K562 (cell line): ENCODE measurements at regions not wholly inside any gene's neighbourhood (a gene's known extent, or its start where the extent isn't known, plus 50 kb on each side); places are given as distances from the start of the nearest gene placed in this dataset.

Source experiments
- ATAC-seq: fragments of 200-7000 bp; cut with Tn5 transposase; 3 replicates; pipeline ENCODE4 v1.9.1; 2020; ENCODE audit warnings: moderate library complexity
- BruUV-seq: library from RNA; stranded (reverse); fragments of 400-500 nt; replicated peaks from 2 replicates; lab custom pipeline; 2021; lab: Mats Ljungman, UMichigan
- CTCF ChIA-PET: fragments of 300-600 bp; formaldehyde crosslinking; extraction: SDS; loops from one replicate; lab custom pipeline; 2021; ENCODE audit warnings: low intra/inter-chr PET ratio; lab: Yijun Ruan, JAX
- POLR2A ChIA-PET: fragments of 300-600, 350-650 bp; sonication (Branson Sonifier 250); formaldehyde crosslinking; extraction: SDS; loops from one replicate; lab custom pipeline; 2021; ENCODE audit warnings: antibody characterized with exemption, inconsistent platforms; lab: Yijun Ruan, JAX
- DNase-seq, 4 experiments: peaks; one replicate each; pipeline versions ENCODE4 v3.0.0 to v3.0.0-alpha.2; 2011 to 2018; ENCODE audit warnings: low spot score in 3 of 4, mixed read lengths in 3 of 4; ENCODE audit errors: extremely low read depth in 1 of 4
- FAIRE-seq: peaks from 2 replicates; lab custom pipeline; 2011; peaks lifted over from hg19 to GRCh38; lab: Jason Lieb, UNC
- H2AFZ ChIP-seq: 2 replicates; pipeline ENCODE4 v1.6.0; 2011; ENCODE audit warnings: low read depth, low read length, control low read depth, inconsistent platforms
- H3K27ac ChIP-seq: fragments of 200-600 bp; 3 replicates; pipeline ENCODE4 v1.8.0; 2011; ENCODE audit warnings: low read depth, mild to moderate bottlenecking, control low read depth, inconsistent platforms, low read length, moderate library complexity, mixed read lengths; ENCODE audit errors: extremely low read depth
- H3K27me3 ChIP-seq, 2 experiments: fragments of 300-600 bp in 1 of 2; 2 replicates in 1 of 2; 3 replicates in 1 of 2; pipeline versions ENCODE4 v1.6.0 to v1.8.0; 2011; ENCODE audit warnings: inconsistent platforms in 2 of 2, low read length in 2 of 2, mild to moderate bottlenecking in 1 of 2, mixed read lengths in 1 of 2, moderate library complexity in 1 of 2; ENCODE audit not compliant: control insufficient read depth in 2 of 2, insufficient read depth in 2 of 2
- H3K36me3 ChIP-seq: fragments of 300-600 bp; 3 replicates; pipeline ENCODE4 v1.8.0; 2011; ENCODE audit warnings: mild to moderate bottlenecking, low read length, inconsistent platforms; ENCODE audit not compliant: control insufficient read depth, insufficient read depth
- H3K4me1 ChIP-seq, 2 experiments: fragments of 200-600 bp in 1 of 2; replicated peaks in 1 of 2; 2 replicates in 1 of 2; 3 replicates in 1 of 2; pipeline versions ENCODE4 v1.5.1 to v1.8.0; 2011; ENCODE audit warnings: inconsistent platforms in 2 of 2, low read length in 2 of 2, mild to moderate bottlenecking in 1 of 2, mixed read lengths in 1 of 2, moderate library complexity in 1 of 2; ENCODE audit not compliant: control insufficient read depth in 2 of 2, insufficient read depth in 2 of 2
- H3K4me2 ChIP-seq: 2 replicates; pipeline ENCODE4 v1.6.1; 2011; ENCODE audit warnings: low read length, control low read depth, inconsistent platforms, mixed read lengths; ENCODE audit not compliant: insufficient read depth
- H3K4me3 ChIP-seq: fragments of 200-600 bp; sonication (generic), shearing (Covaris generic); 2 replicates; pipeline ENCODE4 v1.5.1; 2016; ENCODE audit warnings: control low read depth, inconsistent platforms
- H3K79me2 ChIP-seq: fragments of 200-600 bp; 3 replicates; pipeline ENCODE4 v1.8.0; 2011; ENCODE audit warnings: low read length, inconsistent platforms; ENCODE audit not compliant: control insufficient read depth, insufficient read depth
- H3K9ac ChIP-seq, 2 experiments: 2 replicates each; pipeline versions ENCODE4 v1.6.0 to v1.6.1; 2011; ENCODE audit warnings: low read depth in 2 of 2, low read length in 2 of 2, control low read depth in 1 of 2, inconsistent platforms in 1 of 2, mild to moderate bottlenecking in 1 of 2, mixed read lengths in 1 of 2; ENCODE audit not compliant: insufficient read depth in 1 of 2
- H3K9me1 ChIP-seq: one replicate; pipeline ENCODE4 v1.6.0; 2011; ENCODE audit warnings: inconsistent platforms, mild to moderate bottlenecking, low read length, moderate library complexity; ENCODE audit not compliant: control insufficient read depth, insufficient read depth
- H3K9me3 ChIP-seq: replicated peaks from 2 replicates; pipeline ENCODE4 v1.5.1; 2011; ENCODE audit warnings: low read depth, low read length, inconsistent platforms; ENCODE audit not compliant: control insufficient read depth, insufficient read depth
- H4K20me1 ChIP-seq: replicated peaks from 2 replicates; pipeline ENCODE4 v1.6.1; 2011; ENCODE audit warnings: low read length, inconsistent platforms, mixed read lengths; ENCODE audit not compliant: control insufficient read depth, insufficient read depth
- CHD4 ChIP-seq: fragments of 200-600 bp; sonication (generic); IDR thresholded peaks from 3 replicates; pipeline ENCODE4 v1.6.1; 2012; ENCODE audit warnings: low read depth, mild to moderate bottlenecking, mixed read lengths, low read length, inconsistent platforms; ENCODE audit not compliant: insufficient read depth, insufficient replicate concordance, poor library complexity, severe bottlenecking
- CUX1 ChIP-seq: fragments of 200-800 bp; sonication (Bioruptor generic); IDR thresholded peaks from 2 replicates; pipeline ENCODE4 v1.6.1; 2016; ENCODE audit warnings: missing genetic modification characterization, missing compliant biosample characterization
- GTF2E2 ChIP-seq: fragments of 200-800 bp; sonication (Bioruptor generic); IDR thresholded peaks from 2 replicates; pipeline ENCODE4 v1.6.1; 2016; ENCODE audit warnings: missing genetic modification characterization, missing compliant biosample characterization
- NR3C1 ChIP-seq: sonication (generic); formaldehyde crosslinking; IDR thresholded peaks from 2 replicates; pipeline ENCODE4 v1.8.1; 2022; ENCODE audit warnings: missing genetic modification reagents
- PRMT5 ChIP-seq: sonication (generic); formaldehyde crosslinking; IDR thresholded peaks from 2 replicates; pipeline ENCODE4 v1.5.0; 2020; ENCODE audit warnings: missing genetic modification reagents
- TCF15 ChIP-seq: fragments of 250-450 bp; sonication (Bioruptor Pico); IDR thresholded peaks from 2 replicates; pipeline ENCODE4 v1.8.0; 2022; ENCODE audit warnings: moderate library complexity, mild to moderate bottlenecking, inconsistent platforms
- ZBTB34 ChIP-seq: fragments of 250-450 bp; sonication (Bioruptor Pico); IDR thresholded peaks from 2 replicates; pipeline ENCODE4 v1.8.0; 2021; ENCODE audit warnings: mild to moderate bottlenecking, moderate library complexity
- ZNF583 ChIP-seq: fragments of 250-450 bp; sonication (Bioruptor Pico); IDR thresholded peaks from 2 replicates; pipeline ENCODE4 v1.4.0; 2020
- ZNF707 ChIP-seq: fragments of 250-450 bp; sonication (Bioruptor Pico); conservative IDR thresholded peaks from 2 replicates; pipeline ENCODE4 v1.8.0; 2022; ENCODE audit warnings: inconsistent platforms, mild to moderate bottlenecking, moderate library complexity
- WGBS: fragments of 100-300 bp; shearing (Covaris generic); methylation state at CpG from one replicate; pipeline ENCODE4 v1.1.6; 2016; ENCODE audit warnings: low coverage, mixed read lengths; ENCODE audit not compliant: insufficient coverage; ENCODE audit errors: missing lambda C conversion rate; 5-methylcytosine and 5-hydroxymethylcytosine counted together
- in situ Hi-C: fragments of 300-500 bp; cut with MboI; formaldehyde crosslinking; loops from 4 replicates; pipeline ENCODE4 v1.15.0; 2018; ENCODE audit warnings: inconsistent platforms, mixed read lengths
- intact Hi-C: fragments of 100-400 bp; cut with micrococcal nuclease; formaldehyde crosslinking; loops from 2 replicates; pipeline ENCODE4 v1.14.2; 2022

GRCh38 chr4:135277068-135277979 is 1075.7 kb upstream of the PABPC4L start:
- ChIA-PET POLR2A (no interaction called here), CTCF (no interaction called here)
- Histone ChIP-seq H3K9ac (no peak overlapping the region), H3K9me1 (no peaks in the 10 kb centered on the region), H3K4me2 (no peak overlapping the region), H3K9me3 (no peaks in the 10 kb centered on the region), H3K27ac (no peak overlapping the region), H3K79me2 (no peaks in the 10 kb centered on the region), H3K27me3 (no peaks in the 10 kb centered on the region), H2AFZ (no peak overlapping the region), H3K4me3 (no peak overlapping the region), H3K36me3 (no peaks in the 10 kb centered on the region), H4K20me1 (no peaks in the 10 kb centered on the region), H3K4me1 (no peaks in the 10 kb centered on the region)
- no TSS peak for BruUV-seq
- FAIRE-seq (no peak), ATAC-seq (no peak), DNase-seq (no peak)
- intact Hi-C loops (no loop called here), in situ Hi-C loops (no loop called here)
- WGBS, result 1% methylated on average over 5 of the region's 5 CpGs
- TF ChIP-seq CUX1 (CRISPR knock-in tag) (no peak), TCF15 (no peak), NR3C1 (CRISPR knock-in tag) (no peak), ZNF707 (CRISPR knock-in tag) (no peak), CHD4 (no peak), ZNF583 (CRISPR knock-in tag) (no peak), ZBTB34 (CRISPR knock-in tag) (no peak), GTF2E2 (tag) (no peak), PRMT5 (no peak)
